Lower leg skin (tissue), 3 donors: ENCODE measurements at regions not wholly inside any gene's neighbourhood (a gene's known extent, or its start where the extent isn't known, plus 50 kb on each side); places are given as distances from the start of the nearest gene placed in this dataset.

Experiments
- POLR2A ChIP-seq, 2 donors: fragments of 450-650 bp; IDR thresholded peaks; one replicate each; pipeline ENCODE4 v1.6.1; 2016 to 2017; ENCODE audit warnings: antibody characterized with exemption in 2 of 2, mild to moderate bottlenecking in 1 of 2, moderate library complexity in 1 of 2
- TF ChIP-seq, protein P1 (sequence below), 3 donors: fragments of 450-650 bp; IDR thresholded peaks; one replicate each; pipeline ENCODE4 v1.5.1; 2016; ENCODE audit warnings: antibody characterized with exemption in 3 of 3, mild to moderate bottlenecking in 3 of 3, moderate library complexity in 2 of 3

- TF ChIP-seq, protein P1, sequence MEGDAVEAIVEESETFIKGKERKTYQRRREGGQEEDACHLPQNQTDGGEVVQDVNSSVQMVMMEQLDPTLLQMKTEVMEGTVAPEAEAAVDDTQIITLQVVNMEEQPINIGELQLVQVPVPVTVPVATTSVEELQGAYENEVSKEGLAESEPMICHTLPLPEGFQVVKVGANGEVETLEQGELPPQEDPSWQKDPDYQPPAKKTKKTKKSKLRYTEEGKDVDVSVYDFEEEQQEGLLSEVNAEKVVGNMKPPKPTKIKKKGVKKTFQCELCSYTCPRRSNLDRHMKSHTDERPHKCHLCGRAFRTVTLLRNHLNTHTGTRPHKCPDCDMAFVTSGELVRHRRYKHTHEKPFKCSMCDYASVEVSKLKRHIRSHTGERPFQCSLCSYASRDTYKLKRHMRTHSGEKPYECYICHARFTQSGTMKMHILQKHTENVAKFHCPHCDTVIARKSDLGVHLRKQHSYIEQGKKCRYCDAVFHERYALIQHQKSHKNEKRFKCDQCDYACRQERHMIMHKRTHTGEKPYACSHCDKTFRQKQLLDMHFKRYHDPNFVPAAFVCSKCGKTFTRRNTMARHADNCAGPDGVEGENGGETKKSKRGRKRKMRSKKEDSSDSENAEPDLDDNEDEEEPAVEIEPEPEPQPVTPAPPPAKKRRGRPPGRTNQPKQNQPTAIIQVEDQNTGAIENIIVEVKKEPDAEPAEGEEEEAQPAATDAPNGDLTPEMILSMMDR (IDR thresholded peaks at IDR 0.05) = no peak
- TF ChIP-seq POLR2A (IDR thresholded peaks at IDR 0.05) = no peak
These were observed 192.7 kb upstream of the LDB2 start for GRCh38 chr4:17091104-17091503.
